ENCODE measurements at regions not wholly inside any gene's neighbourhood (a gene's known extent, or its start where the extent isn't known, plus 50 kb on each side); places are given as distances from the start of the nearest gene placed in this dataset.

DNA sequence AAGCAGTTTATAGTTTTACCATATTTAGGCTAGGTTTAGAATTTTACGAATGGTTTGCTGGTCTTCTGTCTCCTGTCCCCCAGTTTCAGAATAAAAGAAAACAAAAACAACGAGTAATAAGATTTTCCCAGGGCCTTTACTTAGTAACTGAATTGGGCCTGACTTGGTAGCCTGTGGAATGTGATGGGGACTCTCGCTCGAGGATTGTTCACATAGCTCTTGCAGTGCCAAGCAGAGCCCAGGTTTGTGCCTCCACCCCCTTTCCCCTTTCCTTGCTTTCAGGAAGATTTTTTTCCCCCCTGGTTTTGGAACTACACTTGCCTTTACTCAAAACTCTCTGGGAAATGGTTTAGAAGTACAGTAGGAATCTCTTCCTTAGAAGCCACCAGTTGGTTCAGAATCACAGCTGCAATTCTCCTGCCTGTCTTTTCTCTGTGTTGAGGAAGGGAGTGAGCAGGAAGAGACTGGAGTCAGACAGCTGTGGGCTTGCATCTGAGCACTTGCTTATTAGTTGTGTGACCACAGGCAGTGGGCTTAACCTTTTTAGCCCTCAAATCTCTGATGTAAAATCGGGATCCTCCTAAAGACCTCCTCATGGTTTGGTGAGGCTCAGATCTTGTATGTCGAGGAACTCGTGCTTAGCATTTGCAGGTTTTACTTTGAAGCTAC lies 501.2 kb downstream of the PCNX1 start:
- TF ChIP-seq, protein P1, sequence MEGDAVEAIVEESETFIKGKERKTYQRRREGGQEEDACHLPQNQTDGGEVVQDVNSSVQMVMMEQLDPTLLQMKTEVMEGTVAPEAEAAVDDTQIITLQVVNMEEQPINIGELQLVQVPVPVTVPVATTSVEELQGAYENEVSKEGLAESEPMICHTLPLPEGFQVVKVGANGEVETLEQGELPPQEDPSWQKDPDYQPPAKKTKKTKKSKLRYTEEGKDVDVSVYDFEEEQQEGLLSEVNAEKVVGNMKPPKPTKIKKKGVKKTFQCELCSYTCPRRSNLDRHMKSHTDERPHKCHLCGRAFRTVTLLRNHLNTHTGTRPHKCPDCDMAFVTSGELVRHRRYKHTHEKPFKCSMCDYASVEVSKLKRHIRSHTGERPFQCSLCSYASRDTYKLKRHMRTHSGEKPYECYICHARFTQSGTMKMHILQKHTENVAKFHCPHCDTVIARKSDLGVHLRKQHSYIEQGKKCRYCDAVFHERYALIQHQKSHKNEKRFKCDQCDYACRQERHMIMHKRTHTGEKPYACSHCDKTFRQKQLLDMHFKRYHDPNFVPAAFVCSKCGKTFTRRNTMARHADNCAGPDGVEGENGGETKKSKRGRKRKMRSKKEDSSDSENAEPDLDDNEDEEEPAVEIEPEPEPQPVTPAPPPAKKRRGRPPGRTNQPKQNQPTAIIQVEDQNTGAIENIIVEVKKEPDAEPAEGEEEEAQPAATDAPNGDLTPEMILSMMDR (conservative IDR thresholded peaks at IDR 0.05; ENCODE audit: low read length): no peak
- TF ChIP-seq EZH2phosphoT487 (IDR thresholded peaks at IDR 0.05; ENCODE audit: borderline replicate concordance): no peak

All from Loucy (cell line).